ENCODE measurements at regions not wholly inside any gene's neighbourhood (a gene's known extent, or its start where the extent isn't known, plus 50 kb on each side); places are given as distances from the start of the nearest gene placed in this dataset.

- no peak overlapping the region for H4K91ac ChIP-seq (ENCODE audit: insufficient read depth, low read depth, low read length)
- no peak overlapping the region for H2BK15ac ChIP-seq (ENCODE audit: low read depth, low read length)
- H3K14ac ChIP-seq (replicated peaks; ENCODE audit: low read depth, low read length), result no peak overlapping the region
- no TSS peak for BruUV-seq (replicated peaks)
- no peaks in the 10 kb centered on the region for H3K79me1 ChIP-seq (ENCODE audit: low read depth in 1 of 2, low read length in 2 of 2)
- no peaks in the 10 kb centered on the region for H3K27me3 ChIP-seq (ENCODE audit: control insufficient read depth, insufficient read depth, low read length)
- intact Hi-C loops (cut with micrococcal nuclease) (loop anchor here (1.0 kb wide), 1 partner anchor 20 kb away; no protein-coding TSS in a partner anchor), in situ Hi-C loops (cut with MboI; ENCODE audit: low sequenced_read_pairs) (no loop called here), dilution Hi-C loops (cut with HindIII; ENCODE audit: low sequenced_read_pairs, unreplicated experiment) (no loop called here)
- no peak overlapping the region for H2AK9ac ChIP-seq (replicated peaks; ENCODE audit: low read depth, low read length, poor library complexity)
- DNase-seq, result peak; percentile 83
- H3K36me3 ChIP-seq (ENCODE audit: control insufficient read depth, insufficient read depth, low read length), result no peaks in the 10 kb centered on the region
- no peak overlapping the region for H3K27ac ChIP-seq (ENCODE audit: insufficient read depth, low read length)
- no peak overlapping the region for H4K5ac ChIP-seq (ENCODE audit: low read depth, low read length)
- H4K8ac ChIP-seq (ENCODE audit: low read depth in 2 of 2, low read length in 2 of 2), result 0 out of 4 replicates have a peak overlapping the region, but pooled peaks of 1 of the 2 experiments have one; percentile 26
- ChIA-PET CTCF (no interaction called here), POLR2A (ENCODE audit: unreplicated experiment) (no interaction called here)
- no peak overlapping the region for H3K23ac ChIP-seq (ENCODE audit: low read depth, low read length)
- H2AFZ ChIP-seq (replicated peaks; ENCODE audit: low read length, poor library complexity), result peak overlapping the region; percentile 59
- peak; percentile 88 for ATAC-seq (ENCODE audit: low read depth)
- no CpG with 5 or more reads among the region's 4 CpGs for WGBS, 2 experiments (ENCODE audit: extremely low coverage in 2 of 2, insufficient read length in 1 of 2)
- H3K56ac ChIP-seq (ENCODE audit: extremely low read depth, insufficient read depth, low read length), result no peak overlapping the region
- no peak overlapping the region for H2AK5ac ChIP-seq (ENCODE audit: low read depth, low read length)
- H3K9me3 ChIP-seq (ENCODE audit: control insufficient read depth, insufficient read depth, low read length), result no peaks in the 10 kb centered on the region
- peaks cover 2% of the 10 kb centered on the region for H3K4me1 ChIP-seq (ENCODE audit: control insufficient read depth, insufficient read depth, low read length)
- peak overlapping the region; percentile 16; the same call in 1 of the 2 replicates for H2BK120ac ChIP-seq (ENCODE audit: low read depth, low read length)
- no peak overlapping the region; the same call in 1 of the 2 replicates for H3K18ac ChIP-seq (ENCODE audit: low read depth, low read length)
- no peak overlapping the region for H3K9ac ChIP-seq (ENCODE audit: low read depth, low read length)
- H3K9me1 ChIP-seq (ENCODE audit: insufficient read depth, low read length), result no peaks in the 10 kb centered on the region
- no peak overlapping the region for H2BK5ac ChIP-seq (ENCODE audit: low read depth, low read length, poor library complexity, severe bottlenecking)
- H3K4me2 ChIP-seq (ENCODE audit: low read depth, low read length), result no peak overlapping the region
- no peak overlapping the region for H3K4ac ChIP-seq (ENCODE audit: low read depth, low read length)
- TF ChIP-seq BHLHE40 (IDR thresholded peaks at IDR 0.05; ENCODE audit: low read depth, low read length) (peak; percentile 79), POLR2A (IDR thresholded peaks at IDR 0.05; ENCODE audit: low read depth, low read length) (no peak), NFE2L2 (IDR thresholded peaks at IDR 0.05; ENCODE audit: low read depth, low read length) (peak; percentile 81), USF2 (IDR thresholded peaks at IDR 0.05; ENCODE audit: low read depth, low read length) (peak; percentile 91)
- no peak overlapping the region for H2BK20ac ChIP-seq (ENCODE audit: low read depth, low read length)
- H4K20me1 ChIP-seq (ENCODE audit: insufficient read depth, low read length), result no peaks in the 10 kb centered on the region
- H3K4me3 ChIP-seq (ENCODE audit: insufficient read depth, low read depth, low read length), result no peak overlapping the region
Measured at GRCh38 chr14:54189748-54190354, 207.0 kb upstream of the CDKN3 start.
